ENCODE measurements at regions not wholly inside any gene's neighbourhood (a gene's known extent, or its start where the extent isn't known, plus 50 kb on each side); places are given as distances from the start of the nearest gene placed in this dataset.

DNA sequence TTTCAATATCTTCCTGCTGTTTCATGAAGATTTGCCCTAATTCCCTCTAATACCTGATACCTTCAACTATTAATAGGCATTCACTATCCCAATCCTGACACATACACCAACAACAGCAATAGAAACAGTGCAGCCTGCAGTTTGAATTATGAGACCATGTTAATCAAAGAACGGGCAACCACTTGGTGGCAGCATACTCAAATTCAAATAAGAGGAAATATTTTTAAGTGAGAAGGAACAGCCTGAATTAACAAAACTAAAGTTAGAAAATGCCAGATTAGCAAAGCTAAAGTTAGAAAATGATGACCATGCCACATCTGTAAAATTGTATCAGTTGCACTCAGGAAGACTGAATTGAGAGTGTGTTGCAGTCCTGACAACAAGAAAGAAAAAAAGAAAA lies 204.9 kb downstream of the SMARCA1 start:
- TF ChIP-seq, protein P1, sequence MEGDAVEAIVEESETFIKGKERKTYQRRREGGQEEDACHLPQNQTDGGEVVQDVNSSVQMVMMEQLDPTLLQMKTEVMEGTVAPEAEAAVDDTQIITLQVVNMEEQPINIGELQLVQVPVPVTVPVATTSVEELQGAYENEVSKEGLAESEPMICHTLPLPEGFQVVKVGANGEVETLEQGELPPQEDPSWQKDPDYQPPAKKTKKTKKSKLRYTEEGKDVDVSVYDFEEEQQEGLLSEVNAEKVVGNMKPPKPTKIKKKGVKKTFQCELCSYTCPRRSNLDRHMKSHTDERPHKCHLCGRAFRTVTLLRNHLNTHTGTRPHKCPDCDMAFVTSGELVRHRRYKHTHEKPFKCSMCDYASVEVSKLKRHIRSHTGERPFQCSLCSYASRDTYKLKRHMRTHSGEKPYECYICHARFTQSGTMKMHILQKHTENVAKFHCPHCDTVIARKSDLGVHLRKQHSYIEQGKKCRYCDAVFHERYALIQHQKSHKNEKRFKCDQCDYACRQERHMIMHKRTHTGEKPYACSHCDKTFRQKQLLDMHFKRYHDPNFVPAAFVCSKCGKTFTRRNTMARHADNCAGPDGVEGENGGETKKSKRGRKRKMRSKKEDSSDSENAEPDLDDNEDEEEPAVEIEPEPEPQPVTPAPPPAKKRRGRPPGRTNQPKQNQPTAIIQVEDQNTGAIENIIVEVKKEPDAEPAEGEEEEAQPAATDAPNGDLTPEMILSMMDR (IDR thresholded peaks at IDR 0.05 in 4 of 5, conservative IDR thresholded peaks at IDR 0.05 in 1 of 5): peak in 1 of 5 experiments; percentile 20
- TF ChIP-seq POLR2A (IDR thresholded peaks at IDR 0.05): no peak
